Pancreas (tissue), 10 donors: ENCODE measurements at regions not wholly inside any gene's neighbourhood (a gene's known extent, or its start where the extent isn't known, plus 50 kb on each side); places are given as distances from the start of the nearest gene placed in this dataset.

Experiments used
- ATAC-seq, 4 donors: fragments of 200-7000 bp; cut with Tn5 transposase; one replicate each; pipeline versions ENCODE4 v1.8.0 to v1.9.1; 2020; ENCODE audit warnings: mild to moderate bottlenecking in 4 of 4, moderate library complexity in 4 of 4
- DNase-seq, 6 donors: peaks; one replicate each; pipeline ENCODE4 v3.0.0-alpha.2; 2020
- FAIRE-seq: peaks from 2 replicates; lab custom pipeline; 2012; peaks lifted over from hg19 to GRCh38; lab: Jason Lieb, UNC
- H3K27ac ChIP-seq, 4 donors: fragments of 200-600 bp; sonication (generic); 1 replicate in 3 of 4; 2 replicates in 1 of 4; pipeline versions ENCODE4 v1.5.0 to v1.8.0; 2020
- H3K27me3 ChIP-seq, 4 donors: fragments of 200-600 bp; one replicate each; pipeline ENCODE4 v1.8.0; 2021
- H3K36me3 ChIP-seq, 3 donors: fragments of 200-600 bp; sonication (generic) in 1 of 3; one replicate each; pipeline versions ENCODE4 v1.5.0 to v1.8.0; 2020 to 2021
- H3K4me1 ChIP-seq, 3 donors: fragments of 200-600 bp; one replicate each; pipeline ENCODE4 v1.8.0; 2021
- H3K4me3 ChIP-seq, 4 donors: fragments of 200-600 bp; sonication (generic) in 2 of 4; one replicate each; pipeline versions ENCODE4 v1.5.0 to v1.8.0; 2020 to 2021
- H3K9me3 ChIP-seq, 4 donors: fragments of 200-600 bp; one replicate each; pipeline ENCODE4 v1.8.0; 2021
- WGBS, 2 donors: extraction: QIAGEN DNeasy Blood & Tissue Kit; methylation state at CpG; one replicate each; pipeline ENCODE4 v1.1.7; 2013; 5-methylcytosine and 5-hydroxymethylcytosine counted together
- intact Hi-C, 3 donors: fragments of 100-400 bp; cut with DNase I; formaldehyde crosslinking; loops; one replicate each; pipeline versions ENCODE4 v1.11.1 to v1.14.2; 2022
- TF ChIP-seq, protein P1 (sequence below), 4 donors: fragments of 200-600 bp; sonication (generic) in 3 of 4; IDR thresholded peaks; one replicate each; pipeline versions ENCODE4 v1.5.0 to v1.8.0; 2021; ENCODE audit warnings: antibody characterized with exemption in 4 of 4
- donor health status: healthy with polysubstance abuse.
- donor health status: DM: no; HTN: no; CAD: no; lungs with moderate emphysema.
- donor health status: DM: no; HTN: no; CAD: no.
- donor health status: control.
- donor health status: control.
- donor health status: Bipolar disorder and iron deficiency.
- donor health status: DM: yes; HTN: yes; CAD: no.
- donor health status: DM: no; HTN: no; CAD: no.
- donor health status: DM: no; HTN: no; CAD: no.
- donor health status: DM: yes; HTN: yes; CAD: no.

DNA sequence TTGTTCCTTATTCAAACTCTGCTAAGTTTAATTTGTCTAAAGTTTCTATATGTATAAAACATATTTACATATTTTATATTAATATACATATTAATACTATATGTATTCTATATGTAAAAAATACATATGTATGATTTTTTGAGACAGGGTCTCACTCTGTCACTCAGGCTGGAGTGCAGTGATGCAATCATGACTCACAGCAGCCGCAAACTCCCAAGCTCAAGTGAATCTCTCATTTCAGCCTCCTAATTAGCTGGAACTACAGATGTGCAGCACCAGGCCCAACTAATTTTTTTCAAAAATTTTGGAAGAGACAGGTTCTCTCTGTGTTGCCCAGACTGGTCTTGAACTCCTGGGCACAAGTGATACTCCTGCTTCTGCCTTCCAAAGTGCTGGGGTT lies 684.9 kb downstream of the TRAM1L1 start:
- Histone ChIP-seq H3K27me3 (no peaks in the 10 kb centered on the region), H3K36me3 (no peaks in the 10 kb centered on the region), H3K4me3 (no peak overlapping the region), H3K4me1 (no peaks in the 10 kb centered on the region), H3K27ac (no peak overlapping the region), H3K9me3 (no peaks in the 10 kb centered on the region)
- DNase-seq (no peak), FAIRE-seq (no peak), ATAC-seq (no peak)
- TF ChIP-seq, protein P1, sequence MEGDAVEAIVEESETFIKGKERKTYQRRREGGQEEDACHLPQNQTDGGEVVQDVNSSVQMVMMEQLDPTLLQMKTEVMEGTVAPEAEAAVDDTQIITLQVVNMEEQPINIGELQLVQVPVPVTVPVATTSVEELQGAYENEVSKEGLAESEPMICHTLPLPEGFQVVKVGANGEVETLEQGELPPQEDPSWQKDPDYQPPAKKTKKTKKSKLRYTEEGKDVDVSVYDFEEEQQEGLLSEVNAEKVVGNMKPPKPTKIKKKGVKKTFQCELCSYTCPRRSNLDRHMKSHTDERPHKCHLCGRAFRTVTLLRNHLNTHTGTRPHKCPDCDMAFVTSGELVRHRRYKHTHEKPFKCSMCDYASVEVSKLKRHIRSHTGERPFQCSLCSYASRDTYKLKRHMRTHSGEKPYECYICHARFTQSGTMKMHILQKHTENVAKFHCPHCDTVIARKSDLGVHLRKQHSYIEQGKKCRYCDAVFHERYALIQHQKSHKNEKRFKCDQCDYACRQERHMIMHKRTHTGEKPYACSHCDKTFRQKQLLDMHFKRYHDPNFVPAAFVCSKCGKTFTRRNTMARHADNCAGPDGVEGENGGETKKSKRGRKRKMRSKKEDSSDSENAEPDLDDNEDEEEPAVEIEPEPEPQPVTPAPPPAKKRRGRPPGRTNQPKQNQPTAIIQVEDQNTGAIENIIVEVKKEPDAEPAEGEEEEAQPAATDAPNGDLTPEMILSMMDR (IDR thresholded peaks at IDR 0.05) = no peak
- 58 to 100% methylated on average over 1 of the region's 1 CpG for WGBS, 2 donors
- intact Hi-C loops = no loop called here

DNA sequence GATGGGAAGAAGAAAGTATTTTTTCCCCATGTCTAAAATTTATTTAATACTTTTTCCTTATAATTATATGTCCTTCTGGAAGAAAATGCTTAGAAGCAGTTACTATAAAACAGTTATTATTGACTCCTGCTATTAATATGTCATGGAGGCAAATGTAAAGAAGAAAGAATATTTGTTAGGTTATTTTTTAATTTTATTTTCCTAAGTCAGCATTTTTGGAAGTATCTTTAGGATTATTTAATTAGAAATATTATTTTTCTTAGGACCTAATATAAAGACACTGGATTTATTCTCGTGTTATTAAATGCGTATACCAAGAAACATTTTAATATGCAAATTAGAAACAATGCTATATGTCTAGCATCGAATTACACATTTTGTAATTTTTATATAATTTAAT lies 687.7 kb downstream of the TRAM1L1 start:
- 62 to 85% methylated on average over 3 of the region's 3 CpGs for WGBS, 2 donors
- FAIRE-seq = no peak
- Histone ChIP-seq H3K36me3 (no peaks in the 10 kb centered on the region), H3K27ac (no peak overlapping the region), H3K27me3 (no peaks in the 10 kb centered on the region), H3K9me3 (no peaks in the 10 kb centered on the region), H3K4me1 (no peaks in the 10 kb centered on the region), H3K4me3 (no peak overlapping the region)
- intact Hi-C loops = no loop called here
- ATAC-seq = no peak
- no peak for DNase-seq
- TF ChIP-seq, protein P1 (IDR thresholded peaks at IDR 0.05) = no peak

DNA sequence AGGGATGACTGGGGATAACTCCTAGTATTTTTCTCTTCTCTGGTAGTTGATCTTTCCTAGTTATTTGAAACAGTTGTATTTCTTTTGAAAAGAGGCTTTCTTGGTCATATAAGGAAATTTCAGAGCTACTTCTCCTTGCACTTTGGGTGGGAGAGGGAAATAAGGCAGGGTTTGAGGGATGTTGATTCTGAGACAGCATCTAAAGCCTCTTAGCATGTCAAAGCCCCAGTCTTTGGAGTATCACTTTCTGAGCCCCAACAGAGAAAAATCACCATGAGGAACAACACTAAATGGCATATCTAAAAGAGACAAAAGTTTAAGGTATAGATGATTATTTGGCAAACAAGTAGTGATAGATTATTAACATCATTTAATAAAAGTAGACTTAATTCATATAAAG lies 688.1 kb downstream of the TRAM1L1 start:
- intact Hi-C loops = no loop called here
- Histone ChIP-seq H3K4me1 (no peaks in the 10 kb centered on the region), H3K27ac (no peak overlapping the region), H3K36me3 (no peaks in the 10 kb centered on the region), H3K4me3 (no peak overlapping the region), H3K9me3 (no peaks in the 10 kb centered on the region), H3K27me3 (no peaks in the 10 kb centered on the region)
- FAIRE-seq (no peak), DNase-seq (no peak), ATAC-seq (no peak)
- TF ChIP-seq, protein P1 (IDR thresholded peaks at IDR 0.05) = no peak

DNA sequence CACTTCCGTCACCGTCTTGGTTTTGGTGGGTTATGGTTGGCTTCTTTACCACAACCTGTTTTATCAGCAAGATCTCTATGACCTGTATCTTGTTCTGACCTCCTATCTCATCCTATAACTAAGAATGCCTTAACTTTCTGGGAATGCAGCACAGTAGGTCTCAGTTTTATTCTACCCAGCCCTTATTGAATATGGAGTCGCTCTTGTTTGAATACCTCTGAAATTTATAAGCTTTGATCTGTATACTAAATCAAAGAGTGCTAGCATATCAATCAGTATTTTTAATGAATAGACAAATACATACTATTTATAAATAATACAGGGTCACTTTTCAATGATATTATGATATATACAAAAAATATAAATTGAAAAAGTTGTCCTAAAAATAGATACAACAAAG lies 690.0 kb downstream of the TRAM1L1 start:
- ATAC-seq (no peak), DNase-seq (no peak), FAIRE-seq (no peak)
- Histone ChIP-seq H3K4me1 (no peaks in the 10 kb centered on the region), H3K36me3 (no peaks in the 10 kb centered on the region), H3K27me3 (no peaks in the 10 kb centered on the region), H3K27ac (no peak overlapping the region), H3K4me3 (no peak overlapping the region), H3K9me3 (no peaks in the 10 kb centered on the region)
- intact Hi-C loops = no loop called here
- TF ChIP-seq, protein P1 (IDR thresholded peaks at IDR 0.05) = no peak
- 86 to 87% methylated on average over 3 of the region's 3 CpGs for WGBS, 2 donors

DNA sequence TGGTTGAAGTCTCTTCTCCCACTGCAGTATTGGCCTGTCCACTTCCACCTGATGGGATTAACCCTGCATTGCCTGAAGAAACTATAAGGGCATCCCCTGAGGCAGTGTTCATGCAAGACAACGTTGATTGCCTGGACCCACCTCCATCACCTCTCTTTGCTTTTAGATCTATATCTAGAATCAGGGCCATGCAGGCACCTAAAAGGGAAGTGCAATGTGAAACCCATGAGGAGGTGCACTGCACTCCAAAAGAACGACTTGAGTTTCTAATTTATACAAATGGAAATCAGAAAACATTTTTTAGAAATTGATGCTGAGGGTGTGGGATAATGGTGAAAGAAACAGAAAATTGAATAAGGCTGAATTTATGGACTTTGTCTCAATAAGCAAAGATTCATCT lies 694.4 kb downstream of the TRAM1L1 start:
- no peaks in the 10 kb centered on the region for H3K27me3 ChIP-seq
- intact Hi-C loops = no loop called here
- TF ChIP-seq, protein P1 (IDR thresholded peaks at IDR 0.05) = no peak
- no peak for FAIRE-seq
- H3K4me1 ChIP-seq = no peaks in the 10 kb centered on the region
- no peak for DNase-seq
- no peak for ATAC-seq
- H3K9me3 ChIP-seq = no peaks in the 10 kb centered on the region
- H3K4me3 ChIP-seq = no peak overlapping the region
- WGBS, 2 donors = 31 to 47% methylated on average over 2 of the region's 2 CpGs
- H3K27ac ChIP-seq = no peak overlapping the region
- no peaks in the 10 kb centered on the region for H3K36me3 ChIP-seq
